ENCODE measurements at regions not wholly inside any gene's neighbourhood (a gene's known extent, or its start where the extent isn't known, plus 50 kb on each side); places are given as distances from the start of the nearest gene placed in this dataset.
A peak's percentile ranks its signal among the peaks of the same experiment; 100 is the strongest.
"Not testable (repeated sequence)": the region's sequence is repeated elsewhere in the genome, so short reads cannot be mapped to it uniquely, and the experiment has no call there.

DNA sequence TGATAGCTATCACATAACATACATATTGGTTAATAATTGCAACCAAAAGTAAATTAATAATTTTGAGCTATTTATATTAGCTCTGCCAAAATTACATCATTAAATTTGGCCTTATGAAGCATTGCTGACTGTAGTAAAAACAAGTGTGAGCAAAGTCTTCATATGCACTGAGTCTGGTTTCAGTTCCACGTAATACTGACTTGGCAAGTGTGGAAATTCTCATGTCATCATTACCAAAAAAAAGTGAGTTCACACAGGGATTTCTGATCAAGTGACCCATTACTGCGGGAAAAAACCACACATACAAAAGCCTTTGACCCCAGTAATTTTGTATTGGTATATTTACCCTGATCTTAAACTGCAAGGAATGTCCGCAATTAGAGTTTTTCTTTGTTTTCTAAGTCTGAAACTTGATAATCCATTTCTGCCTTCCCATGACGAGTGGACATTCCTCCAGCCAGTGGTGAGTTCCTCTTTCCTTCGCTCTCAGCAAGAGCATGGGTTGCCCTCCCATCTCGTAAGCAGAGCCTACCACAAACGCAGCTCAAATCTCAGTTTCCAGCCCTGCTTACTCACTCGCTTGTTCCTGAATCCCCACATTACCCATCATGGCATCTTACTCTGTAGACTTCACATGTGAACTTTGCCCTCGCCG, 220.2 kb upstream of the DMRT1 start:
- TF ChIP-seq CTCF (IDR thresholded peaks at IDR 0.05; ENCODE audit: extremely low read depth, low read depth, low read length), result no peak
- no peaks in the 10 kb centered on the region for H4K20me1 ChIP-seq (ENCODE audit: insufficient read depth, low read length)
- H2AFZ ChIP-seq (ENCODE audit: low read length), result peak overlapping the region; percentile 38
- H3K4me1 ChIP-seq (ENCODE audit: insufficient read depth, low read length), result peaks cover 32% of the 10 kb centered on the region
- H3K36me3 ChIP-seq (ENCODE audit: insufficient read depth, low read length), result no peaks in the 10 kb centered on the region
- no peak overlapping the region for H3K4me3 ChIP-seq (ENCODE audit: insufficient read depth, low read length)
- H3K9me3 ChIP-seq (ENCODE audit: low read depth, low read length), result no peaks in the 10 kb centered on the region
- peak overlapping the region; percentile 9 for H3K4me2 ChIP-seq (ENCODE audit: insufficient read depth, low read length)
- no peaks in the 10 kb centered on the region for H3K27me3 ChIP-seq (ENCODE audit: insufficient read depth, low read length)
- peak; percentile 71 for DNase-seq (ENCODE audit: insufficient read length, low spot score, missing footprints)
- no peaks in the 10 kb centered on the region for H3K79me2 ChIP-seq (ENCODE audit: insufficient read depth, low read length)
- H3K27ac ChIP-seq (ENCODE audit: low read depth, low read length), result peak overlapping the region; percentile 36

GRCh38 chr9:624935-625500, 216.5 kb upstream of the DMRT1 start:
- Histone ChIP-seq H3K9me3 (ENCODE audit: low read depth, low read length) (no peaks in the 10 kb centered on the region), H3K36me3 (ENCODE audit: insufficient read depth, low read length) (no peaks in the 10 kb centered on the region), H3K4me1 (ENCODE audit: insufficient read depth, low read length) (peaks cover 24% of the 10 kb centered on the region), H3K27ac (ENCODE audit: low read depth, low read length) (no peak overlapping the region), H3K79me2 (ENCODE audit: insufficient read depth, low read length) (no peaks in the 10 kb centered on the region), H4K20me1 (ENCODE audit: insufficient read depth, low read length) (no peaks in the 10 kb centered on the region), H3K4me3 (ENCODE audit: insufficient read depth, low read length) (no peak overlapping the region), H3K27me3 (ENCODE audit: insufficient read depth, low read length) (no peaks in the 10 kb centered on the region), H3K4me2 (ENCODE audit: insufficient read depth, low read length) (no peak overlapping the region), H2AFZ (ENCODE audit: low read length) (peak overlapping the region; percentile 71)
- no peak for DNase-seq (ENCODE audit: insufficient read length, low spot score, missing footprints)
- no peak for TF ChIP-seq CTCF (IDR thresholded peaks at IDR 0.05; ENCODE audit: extremely low read depth, low read depth, low read length)

- peak overlapping the region; percentile 65 for H3K4me2 ChIP-seq (ENCODE audit: insufficient read depth, low read length)
- TF ChIP-seq CTCF (IDR thresholded peaks at IDR 0.05; ENCODE audit: extremely low read depth, low read depth, low read length), result no peak
- H3K36me3 ChIP-seq (ENCODE audit: insufficient read depth, low read length), result no peaks in the 10 kb centered on the region
- no peaks in the 10 kb centered on the region for H4K20me1 ChIP-seq (ENCODE audit: insufficient read depth, low read length)
- peaks cover 24% of the 10 kb centered on the region for H3K4me1 ChIP-seq (ENCODE audit: insufficient read depth, low read length)
- H3K79me2 ChIP-seq (ENCODE audit: insufficient read depth, low read length), result no peaks in the 10 kb centered on the region
- no peaks in the 10 kb centered on the region for H3K9me3 ChIP-seq (ENCODE audit: low read depth, low read length)
- no peak overlapping the region for H3K4me3 ChIP-seq (ENCODE audit: insufficient read depth, low read length)
- peak overlapping the region; percentile 24 for H3K27ac ChIP-seq (ENCODE audit: low read depth, low read length)
- peak overlapping the region; percentile 77 for H2AFZ ChIP-seq (ENCODE audit: low read length)
- DNase-seq (ENCODE audit: insufficient read length, low spot score, missing footprints), result no peak
- H3K27me3 ChIP-seq (ENCODE audit: insufficient read depth, low read length), result no peaks in the 10 kb centered on the region
These were observed 215.9 kb upstream of the DMRT1 start for GRCh38 chr9:625613-626012.

- H3K36me3 ChIP-seq (ENCODE audit: insufficient read depth, low read length); H4K20me1 ChIP-seq (ENCODE audit: insufficient read depth, low read length); DNase-seq (ENCODE audit: insufficient read length, low spot score, missing footprints); H3K27me3 ChIP-seq (ENCODE audit: insufficient read depth, low read length); H3K9me3 ChIP-seq (ENCODE audit: low read depth, low read length); H3K79me2 ChIP-seq (ENCODE audit: insufficient read depth, low read length): not testable (repeated sequence)
- Histone ChIP-seq H3K4me3 (ENCODE audit: insufficient read depth, low read length) (peak overlapping the region; percentile 16), H3K27ac (ENCODE audit: low read depth, low read length) (peak overlapping the region; percentile 49), H2AFZ (ENCODE audit: low read length) (peak overlapping the region; percentile 77), H3K4me1 (ENCODE audit: insufficient read depth, low read length) (peaks cover 29% of the 10 kb centered on the region), H3K4me2 (ENCODE audit: insufficient read depth, low read length) (peak overlapping the region; percentile 65)
These were observed 215.4 kb upstream of the DMRT1 start for GRCh38 chr9:626114-626513.
